Osteoblast (primary cell): ENCODE measurements at regions not wholly inside any gene's neighbourhood (a gene's known extent, or its start where the extent isn't known, plus 50 kb on each side); places are given as distances from the start of the nearest gene placed in this dataset.

ENCODE experiments used
- DNase-seq: peaks from one replicate; pipeline ENCODE4 v3.0.0; 2011; ENCODE audit warnings: low spot score, mixed read lengths; ENCODE audit not compliant: insufficient read length; ENCODE audit errors: missing footprints
- H2AFZ ChIP-seq: 2 replicates; pipeline ENCODE4 v1.6.0; 2011; ENCODE audit warnings: mild to moderate bottlenecking, low read length
- H3K27ac ChIP-seq: 2 replicates; pipeline ENCODE4 v1.5.1; 2011; ENCODE audit warnings: mild to moderate bottlenecking, low read depth, low read length, moderate library complexity
- H3K27me3 ChIP-seq: 2 replicates; pipeline ENCODE4 v1.6.0; 2012; ENCODE audit warnings: mild to moderate bottlenecking, control low read depth, inconsistent platforms, low read length, moderate library complexity; ENCODE audit not compliant: insufficient read depth
- H3K36me3 ChIP-seq: 2 replicates; pipeline ENCODE4 v1.5.1; 2011; ENCODE audit warnings: mild to moderate bottlenecking, low read length, control low read depth, moderate library complexity; ENCODE audit not compliant: insufficient read depth
- H3K4me1 ChIP-seq: 2 replicates; pipeline ENCODE4 v1.5.1; 2011; ENCODE audit warnings: mild to moderate bottlenecking, low read length, control low read depth, moderate library complexity; ENCODE audit not compliant: insufficient read depth
- H3K4me2 ChIP-seq: 2 replicates; pipeline ENCODE4 v1.6.0; 2011; ENCODE audit warnings: mild to moderate bottlenecking, low read length; ENCODE audit not compliant: insufficient read depth
- H3K4me3 ChIP-seq: fragments of 200-600 bp; sonication (generic); 3 replicates; pipeline ENCODE4 v1.5.1; 2012; ENCODE audit warnings: mild to moderate bottlenecking, low read length, inconsistent platforms; ENCODE audit not compliant: insufficient read depth
- H3K79me2 ChIP-seq: 2 replicates; pipeline ENCODE4 v1.6.0; 2012; ENCODE audit warnings: mild to moderate bottlenecking, low read length, control low read depth, inconsistent platforms; ENCODE audit not compliant: insufficient read depth
- H3K9me3 ChIP-seq: 2 replicates; pipeline ENCODE4 v1.5.1; 2011; ENCODE audit warnings: low read depth, low read length, control low read depth
- H4K20me1 ChIP-seq: 2 replicates; pipeline ENCODE4 v1.6.0; 2012; ENCODE audit warnings: mild to moderate bottlenecking, low read length, control low read depth; ENCODE audit not compliant: insufficient read depth
- CTCF ChIP-seq: IDR thresholded peaks from 2 replicates; pipeline ENCODE4 v1.5.1; 2011; ENCODE audit warnings: mild to moderate bottlenecking, low read depth, low read length, moderate library complexity; ENCODE audit errors: extremely low read depth

- no peak for TF ChIP-seq CTCF
- Histone ChIP-seq H2AFZ (no peak overlapping the region), H3K4me3 (no peak overlapping the region), H3K4me1 (no peaks in the 10 kb centered on the region), H3K9me3 (no peaks in the 10 kb centered on the region), H3K27me3 (no peaks in the 10 kb centered on the region), H3K27ac (no peak overlapping the region), H3K4me2 (no peak overlapping the region), H3K79me2 (no peaks in the 10 kb centered on the region), H3K36me3 (no peaks in the 10 kb centered on the region), H4K20me1 (no peaks in the 10 kb centered on the region)
- no peak for DNase-seq
These were observed 516.6 kb upstream of the CLINT1 start for GRCh38 chr5:158375531-158375930.

GRCh38 chr5:158373608-158374395 is 514.9 kb upstream of the CLINT1 start:
- no peaks in the 10 kb centered on the region for H3K36me3 ChIP-seq
- no peak for TF ChIP-seq CTCF
- no peak overlapping the region for H2AFZ ChIP-seq
- H3K27me3 ChIP-seq: no peaks in the 10 kb centered on the region
- H3K27ac ChIP-seq: no peak overlapping the region
- H3K9me3 ChIP-seq: no peaks in the 10 kb centered on the region
- H4K20me1 ChIP-seq: no peaks in the 10 kb centered on the region
- H3K4me1 ChIP-seq: no peaks in the 10 kb centered on the region
- no peak overlapping the region for H3K4me2 ChIP-seq
- H3K79me2 ChIP-seq: no peaks in the 10 kb centered on the region
- H3K4me3 ChIP-seq: no peak overlapping the region
- DNase-seq: no peak

GRCh38 chr5:158369241-158369640 is 510.3 kb upstream of the CLINT1 start:
- H3K4me2 ChIP-seq: no peak overlapping the region
- H3K4me3 ChIP-seq: no peak overlapping the region
- no peaks in the 10 kb centered on the region for H3K27me3 ChIP-seq
- no peak for DNase-seq
- H3K4me1 ChIP-seq: no peaks in the 10 kb centered on the region
- H3K79me2 ChIP-seq: no peaks in the 10 kb centered on the region
- TF ChIP-seq CTCF: no peak
- no peaks in the 10 kb centered on the region for H3K9me3 ChIP-seq
- no peaks in the 10 kb centered on the region for H4K20me1 ChIP-seq
- no peaks in the 10 kb centered on the region for H3K36me3 ChIP-seq
- H3K27ac ChIP-seq: no peak overlapping the region
- no peak overlapping the region for H2AFZ ChIP-seq

GRCh38 chr5:158368686-158369085 is 509.7 kb upstream of the CLINT1 start:
- Histone ChIP-seq H3K4me1 (no peaks in the 10 kb centered on the region), H3K4me3 (no peak overlapping the region), H3K4me2 (no peak overlapping the region), H3K27ac (no peak overlapping the region), H4K20me1 (no peaks in the 10 kb centered on the region), H3K79me2 (no peaks in the 10 kb centered on the region), H3K36me3 (no peaks in the 10 kb centered on the region), H3K27me3 (no peaks in the 10 kb centered on the region), H3K9me3 (no peaks in the 10 kb centered on the region), H2AFZ (no peak overlapping the region)
- DNase-seq: no peak
- no peak for TF ChIP-seq CTCF
